ENCODE measurements at regions not wholly inside any gene's neighbourhood (a gene's known extent, or its start where the extent isn't known, plus 50 kb on each side); places are given as distances from the start of the nearest gene placed in this dataset.

DNA sequence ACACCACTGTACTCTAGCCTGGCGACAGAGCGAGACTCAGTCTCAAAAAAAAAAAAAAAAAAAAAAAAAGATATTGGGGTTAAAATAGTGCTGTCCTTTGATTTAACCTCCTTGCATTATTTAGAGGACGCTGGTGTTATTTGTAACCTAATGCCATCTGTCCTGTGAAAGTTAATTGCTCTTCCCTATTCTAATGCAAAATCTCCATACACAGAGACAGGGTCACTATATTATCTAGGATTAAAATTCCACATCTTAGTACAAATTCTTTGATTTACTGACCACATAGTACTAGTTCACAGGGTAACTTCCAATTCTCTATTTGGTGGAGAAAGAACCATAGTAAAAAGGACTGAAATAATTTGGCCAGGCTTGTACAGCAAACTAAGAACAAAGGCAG lies 184.2 kb upstream of the STEAP4 start:
- TF ChIP-seq, protein P1, sequence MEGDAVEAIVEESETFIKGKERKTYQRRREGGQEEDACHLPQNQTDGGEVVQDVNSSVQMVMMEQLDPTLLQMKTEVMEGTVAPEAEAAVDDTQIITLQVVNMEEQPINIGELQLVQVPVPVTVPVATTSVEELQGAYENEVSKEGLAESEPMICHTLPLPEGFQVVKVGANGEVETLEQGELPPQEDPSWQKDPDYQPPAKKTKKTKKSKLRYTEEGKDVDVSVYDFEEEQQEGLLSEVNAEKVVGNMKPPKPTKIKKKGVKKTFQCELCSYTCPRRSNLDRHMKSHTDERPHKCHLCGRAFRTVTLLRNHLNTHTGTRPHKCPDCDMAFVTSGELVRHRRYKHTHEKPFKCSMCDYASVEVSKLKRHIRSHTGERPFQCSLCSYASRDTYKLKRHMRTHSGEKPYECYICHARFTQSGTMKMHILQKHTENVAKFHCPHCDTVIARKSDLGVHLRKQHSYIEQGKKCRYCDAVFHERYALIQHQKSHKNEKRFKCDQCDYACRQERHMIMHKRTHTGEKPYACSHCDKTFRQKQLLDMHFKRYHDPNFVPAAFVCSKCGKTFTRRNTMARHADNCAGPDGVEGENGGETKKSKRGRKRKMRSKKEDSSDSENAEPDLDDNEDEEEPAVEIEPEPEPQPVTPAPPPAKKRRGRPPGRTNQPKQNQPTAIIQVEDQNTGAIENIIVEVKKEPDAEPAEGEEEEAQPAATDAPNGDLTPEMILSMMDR (IDR thresholded peaks at IDR 0.05): no peak
- no peak for TF ChIP-seq POLR2A (IDR thresholded peaks at IDR 0.05)
